ENCODE measurements at regions not wholly inside any gene's neighbourhood (a gene's known extent, or its start where the extent isn't known, plus 50 kb on each side); places are given as distances from the start of the nearest gene placed in this dataset.

GRCh38 chr18:51383116-51383515 is 185.6 kb upstream of the MEX3C start:
- no peak for TF ChIP-seq CTCF (IDR thresholded peaks at IDR 0.05)
- no peak for TF ChIP-seq POLR2A (IDR thresholded peaks at IDR 0.05)

Measured in body of pancreas (tissue), 4 donors.